ENCODE measurements at regions not wholly inside any gene's neighbourhood (a gene's known extent, or its start where the extent isn't known, plus 50 kb on each side); places are given as distances from the start of the nearest gene placed in this dataset.

DNA sequence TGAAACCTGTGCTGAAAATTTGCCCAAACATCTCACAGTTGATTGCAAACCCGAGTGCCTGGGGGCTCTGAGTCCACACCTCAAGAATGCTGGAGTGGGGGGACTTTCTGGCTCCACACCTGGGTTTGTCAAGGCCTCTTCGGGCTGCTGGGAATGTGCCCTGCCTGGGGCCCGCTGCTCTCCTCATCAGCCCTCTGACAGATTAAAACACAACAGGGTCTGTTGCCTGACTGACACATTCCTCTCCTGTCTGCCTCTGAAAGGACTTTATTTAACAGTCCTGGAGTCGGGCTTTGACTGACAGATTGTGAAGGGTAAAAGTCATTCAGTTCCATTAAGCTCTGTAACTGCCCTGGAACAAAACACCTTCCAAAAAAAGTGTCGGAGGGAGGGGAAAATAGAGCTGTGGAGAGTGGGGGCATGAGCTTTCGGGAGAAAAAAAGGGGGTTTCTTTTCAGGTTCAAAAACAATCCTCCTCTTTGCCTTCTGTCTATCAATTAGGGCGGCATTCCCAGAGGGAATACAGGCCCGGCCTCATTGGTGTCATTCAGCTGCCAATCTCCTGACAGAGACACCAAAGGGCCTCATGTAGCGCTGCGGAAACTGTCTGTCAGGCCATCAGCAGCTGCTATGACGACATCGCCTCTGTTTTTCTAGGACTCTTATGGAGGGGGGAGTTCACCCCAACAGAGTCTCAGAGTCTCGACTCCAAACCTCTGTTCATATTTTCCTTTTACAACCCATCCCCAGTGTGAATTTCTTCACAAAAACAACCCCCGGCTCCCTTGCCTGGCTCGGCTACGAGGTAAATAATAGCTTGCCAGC, 398.8 kb upstream of the NFE2L3 start:
- H3K27me3 ChIP-seq (ENCODE audit: insufficient read depth, low read length), result no peaks in the 10 kb centered on the region
- no peaks in the 10 kb centered on the region for H3K9me3 ChIP-seq (ENCODE audit: low read depth, low read length)
- H3K4me1 ChIP-seq (ENCODE audit: insufficient read depth, low read length), result no peaks in the 10 kb centered on the region
- H3K4me3 ChIP-seq (ENCODE audit: low read length), result no peak overlapping the region

DNA sequence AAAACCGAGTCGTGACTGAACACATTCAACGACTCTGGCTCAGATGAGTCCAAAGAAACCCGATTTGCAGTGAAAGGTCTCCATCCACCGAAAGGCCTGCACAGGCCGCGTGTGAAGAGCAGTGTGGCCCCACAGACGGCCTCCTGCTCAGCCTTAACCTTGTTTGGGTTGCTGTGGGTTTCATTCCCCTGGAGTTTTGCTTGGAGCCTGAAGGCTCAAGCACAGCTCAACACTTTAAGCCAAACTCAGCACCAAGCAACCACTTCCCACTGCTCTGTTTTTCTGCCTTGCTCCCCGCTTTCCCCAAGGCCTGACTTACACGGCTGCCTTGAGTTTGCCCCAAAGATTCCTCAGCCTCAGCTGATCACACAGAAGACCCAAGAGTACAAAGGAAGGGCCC, 398.2 kb upstream of the NFE2L3 start:
- Histone ChIP-seq H3K4me1 (ENCODE audit: insufficient read depth, low read length) (no peaks in the 10 kb centered on the region), H3K27me3 (ENCODE audit: insufficient read depth, low read length) (no peaks in the 10 kb centered on the region), H3K4me3 (ENCODE audit: low read length) (no peak overlapping the region), H3K9me3 (ENCODE audit: low read depth, low read length) (no peaks in the 10 kb centered on the region)

GRCh38 chr7:25754333-25754732, 397.7 kb upstream of the NFE2L3 start:
- Histone ChIP-seq H3K27me3 (ENCODE audit: insufficient read depth, low read length) (no peaks in the 10 kb centered on the region), H3K4me1 (ENCODE audit: insufficient read depth, low read length) (no peaks in the 10 kb centered on the region), H3K4me3 (ENCODE audit: low read length) (no peak overlapping the region), H3K9me3 (ENCODE audit: low read depth, low read length) (no peaks in the 10 kb centered on the region)

- Histone ChIP-seq H3K27me3 (ENCODE audit: insufficient read depth, low read length) (no peaks in the 10 kb centered on the region), H3K9me3 (ENCODE audit: low read depth, low read length) (no peaks in the 10 kb centered on the region), H3K4me3 (ENCODE audit: low read length) (no peak overlapping the region), H3K4me1 (ENCODE audit: insufficient read depth, low read length) (no peaks in the 10 kb centered on the region)
These were observed 397.2 kb upstream of the NFE2L3 start for GRCh38 chr7:25754751-25755150.

- Histone ChIP-seq H3K4me3 (ENCODE audit: low read length) (no peak overlapping the region), H3K27me3 (ENCODE audit: insufficient read depth, low read length) (no peaks in the 10 kb centered on the region), H3K4me1 (ENCODE audit: insufficient read depth, low read length) (no peaks in the 10 kb centered on the region), H3K9me3 (ENCODE audit: low read depth, low read length) (no peaks in the 10 kb centered on the region)
These were observed 395.4 kb upstream of the NFE2L3 start for GRCh38 chr7:25756601-25757000.

DNA sequence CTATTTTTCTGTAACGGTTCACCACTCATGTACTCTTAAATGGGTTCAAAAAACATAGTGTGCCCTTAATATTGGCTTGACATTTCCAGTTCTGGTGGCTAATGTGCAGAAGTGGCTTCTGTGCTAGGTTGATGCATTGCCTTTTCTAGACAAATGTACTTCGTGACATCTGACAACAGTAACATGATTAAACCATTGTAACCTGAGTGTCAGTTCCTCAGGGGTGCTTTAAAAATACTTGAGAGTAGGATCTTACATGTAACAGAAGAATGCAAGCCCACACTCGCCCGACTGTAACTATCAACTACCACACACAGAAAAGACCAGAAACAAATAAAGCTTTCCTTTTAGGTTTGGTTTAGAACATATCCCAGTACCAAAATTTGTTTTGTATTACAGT, 393.4 kb upstream of the NFE2L3 start:
- no peaks in the 10 kb centered on the region for H3K27me3 ChIP-seq (ENCODE audit: insufficient read depth, low read length)

DNA sequence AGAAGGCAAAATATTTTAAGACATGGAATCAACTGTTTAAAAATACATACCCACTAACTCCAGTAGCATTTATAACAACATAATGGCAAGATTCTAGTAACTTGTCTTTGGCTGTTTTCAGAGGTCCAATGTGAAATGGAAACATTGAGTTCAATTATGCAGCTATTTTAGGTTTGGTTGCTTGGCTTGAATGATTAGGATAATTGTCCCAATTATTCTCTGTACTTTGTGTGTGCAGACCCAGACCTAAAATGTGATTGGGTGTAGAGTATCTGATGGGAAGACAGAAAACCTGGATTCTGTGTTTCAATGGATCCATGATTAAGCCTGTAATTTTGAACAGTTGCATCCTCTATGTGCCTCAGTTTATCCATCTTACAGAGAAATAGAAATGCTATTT, 392.7 kb upstream of the NFE2L3 start:
- Histone ChIP-seq H3K4me3 (ENCODE audit: low read length) (no peak overlapping the region), H3K4me1 (ENCODE audit: insufficient read depth, low read length) (no peaks in the 10 kb centered on the region), H3K27me3 (ENCODE audit: insufficient read depth, low read length) (no peaks in the 10 kb centered on the region), H3K9me3 (ENCODE audit: low read depth, low read length) (no peaks in the 10 kb centered on the region)

More for the DNA sequence above, 393.4 kb upstream of the NFE2L3 start:
- no peak overlapping the region for H3K4me3 ChIP-seq (ENCODE audit: low read length)
- H3K4me1 ChIP-seq (ENCODE audit: insufficient read depth, low read length), result no peaks in the 10 kb centered on the region
- H3K9me3 ChIP-seq (ENCODE audit: low read depth, low read length), result no peaks in the 10 kb centered on the region

GRCh38 chr7:25759748-25760147, 392.2 kb upstream of the NFE2L3 start:
- Histone ChIP-seq H3K4me1 (ENCODE audit: insufficient read depth, low read length) (no peaks in the 10 kb centered on the region), H3K27me3 (ENCODE audit: insufficient read depth, low read length) (no peaks in the 10 kb centered on the region), H3K4me3 (ENCODE audit: low read length) (no peak overlapping the region), H3K9me3 (ENCODE audit: low read depth, low read length) (no peaks in the 10 kb centered on the region)

- no peaks in the 10 kb centered on the region for H3K27me3 ChIP-seq (ENCODE audit: insufficient read depth, low read length)
- H3K9me3 ChIP-seq (ENCODE audit: low read depth, low read length), result no peaks in the 10 kb centered on the region
- H3K4me1 ChIP-seq (ENCODE audit: insufficient read depth, low read length), result no peaks in the 10 kb centered on the region
- H3K4me3 ChIP-seq (ENCODE audit: low read length), result no peak overlapping the region
These were observed 389.2 kb upstream of the NFE2L3 start for GRCh38 chr7:25762511-25763462.

DNA sequence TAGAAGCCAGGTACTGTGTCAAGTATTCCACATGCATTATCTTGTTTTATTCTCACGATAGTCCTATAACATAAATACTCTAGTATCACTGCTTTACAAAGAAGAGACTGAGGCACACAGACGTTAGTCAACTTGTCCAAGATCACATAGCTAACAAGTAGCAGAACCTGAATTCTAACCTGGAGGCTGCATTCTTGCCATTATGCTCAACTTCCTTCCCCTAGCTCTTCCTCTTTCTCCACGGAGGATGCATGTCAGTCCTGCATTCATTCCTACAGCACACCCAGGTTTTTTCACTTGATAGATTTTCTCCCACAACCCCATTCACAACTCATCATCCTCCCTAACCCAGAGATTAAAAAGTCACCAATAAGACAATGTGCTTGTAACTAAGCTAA, 388.5 kb upstream of the NFE2L3 start:
- no peaks in the 10 kb centered on the region for H3K27me3 ChIP-seq (ENCODE audit: insufficient read depth, low read length)
- H3K4me1 ChIP-seq (ENCODE audit: insufficient read depth, low read length), result no peaks in the 10 kb centered on the region
- no peaks in the 10 kb centered on the region for H3K9me3 ChIP-seq (ENCODE audit: low read depth, low read length)
- H3K4me3 ChIP-seq (ENCODE audit: low read length), result no peak overlapping the region

DNA sequence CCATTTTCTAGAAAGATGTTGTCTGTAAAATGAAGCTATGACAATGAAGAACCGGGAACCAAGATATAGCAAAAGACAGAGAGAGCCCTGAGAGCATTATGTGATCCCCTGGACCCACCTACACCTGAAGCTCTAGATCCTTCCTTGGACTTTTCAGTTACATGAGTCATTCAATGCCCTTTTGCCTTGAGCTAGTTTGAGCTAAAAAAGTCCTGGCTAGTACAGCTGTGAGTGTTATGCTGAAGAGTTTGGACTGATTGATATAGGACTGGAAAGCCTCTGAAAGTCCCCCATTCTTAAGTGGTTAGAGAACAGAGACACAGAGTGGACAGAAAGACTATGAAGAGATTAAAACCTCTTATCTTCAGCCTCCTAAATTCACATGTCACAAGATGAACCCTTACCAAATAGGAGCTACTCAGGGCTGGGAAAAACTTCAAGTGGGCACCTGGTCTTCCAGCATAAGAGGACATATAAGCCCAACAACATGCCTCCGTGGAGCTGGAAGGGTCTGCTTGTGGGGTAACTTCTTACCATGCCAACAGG, 386.8 kb upstream of the NFE2L3 start:
- Histone ChIP-seq H3K9me3 (ENCODE audit: low read depth, low read length) (no peaks in the 10 kb centered on the region), H3K4me3 (ENCODE audit: low read length) (no peak overlapping the region), H3K4me1 (ENCODE audit: insufficient read depth, low read length) (no peaks in the 10 kb centered on the region), H3K27me3 (ENCODE audit: insufficient read depth, low read length) (no peaks in the 10 kb centered on the region)

DNA sequence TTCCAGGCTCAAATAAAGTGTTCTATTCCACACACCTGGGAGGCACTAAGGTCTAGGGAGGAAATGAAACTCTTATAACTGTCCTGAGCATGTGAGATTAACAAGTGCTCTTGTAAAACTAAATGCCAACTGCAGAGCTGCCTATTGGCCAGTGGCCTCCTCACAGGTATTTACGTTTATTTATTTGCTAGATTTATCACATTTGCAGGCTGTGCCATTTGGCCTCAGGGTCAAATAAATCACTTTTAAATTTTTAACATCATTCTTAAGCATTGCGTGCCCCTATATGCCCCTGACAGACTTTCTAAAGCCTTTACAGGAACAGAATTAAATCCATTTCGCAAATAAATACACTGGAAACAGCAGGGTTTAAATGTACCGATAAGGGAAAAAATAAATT, 381.8 kb upstream of the NFE2L3 start:
- Histone ChIP-seq H3K9me3 (ENCODE audit: low read depth, low read length) (no peaks in the 10 kb centered on the region), H3K4me1 (ENCODE audit: insufficient read depth, low read length) (no peaks in the 10 kb centered on the region), H3K27me3 (ENCODE audit: insufficient read depth, low read length) (no peaks in the 10 kb centered on the region), H3K4me3 (ENCODE audit: low read length) (no peak overlapping the region)

DNA sequence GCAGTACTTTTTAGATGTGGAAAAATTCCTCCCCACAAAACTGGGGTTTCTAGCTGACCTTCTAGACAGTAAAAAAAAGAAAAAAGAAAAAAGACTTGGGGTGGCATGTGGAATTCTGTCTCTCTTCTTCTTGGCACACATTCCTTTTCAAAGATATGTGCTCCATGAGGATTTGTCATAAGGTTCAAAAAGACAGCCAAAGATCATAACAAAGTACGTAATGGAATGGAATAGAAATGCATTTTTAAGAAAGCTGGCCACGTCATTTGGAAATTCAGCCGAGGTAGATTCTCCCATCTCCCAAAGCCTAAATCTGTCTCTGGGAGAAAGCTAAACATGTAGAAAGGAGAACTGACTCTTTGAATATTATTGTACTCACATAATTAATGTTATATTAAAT, 381.3 kb upstream of the NFE2L3 start:
- no peaks in the 10 kb centered on the region for H3K27me3 ChIP-seq (ENCODE audit: insufficient read depth, low read length)
- no peaks in the 10 kb centered on the region for H3K4me1 ChIP-seq (ENCODE audit: insufficient read depth, low read length)
- H3K4me3 ChIP-seq (ENCODE audit: low read length), result no peak overlapping the region
- no peaks in the 10 kb centered on the region for H3K9me3 ChIP-seq (ENCODE audit: low read depth, low read length)

- H3K27me3 ChIP-seq (ENCODE audit: insufficient read depth, low read length), result no peaks in the 10 kb centered on the region
- no peaks in the 10 kb centered on the region for H3K4me1 ChIP-seq (ENCODE audit: insufficient read depth, low read length)
- no peaks in the 10 kb centered on the region for H3K9me3 ChIP-seq (ENCODE audit: low read depth, low read length)
- H3K4me3 ChIP-seq (ENCODE audit: low read length), result no peak overlapping the region
These were observed 380.5 kb upstream of the NFE2L3 start for GRCh38 chr7:25771491-25771890.

GRCh38 chr7:25772802-25773201, 379.2 kb upstream of the NFE2L3 start:
- Histone ChIP-seq H3K4me3 (ENCODE audit: low read length) (no peak overlapping the region), H3K27me3 (ENCODE audit: insufficient read depth, low read length) (no peaks in the 10 kb centered on the region), H3K4me1 (ENCODE audit: insufficient read depth, low read length) (no peaks in the 10 kb centered on the region), H3K9me3 (ENCODE audit: low read depth, low read length) (no peaks in the 10 kb centered on the region)

Measured in mononuclear cell (primary cell).